ENCODE measurements at regions not wholly inside any gene's neighbourhood (a gene's known extent, or its start where the extent isn't known, plus 50 kb on each side); places are given as distances from the start of the nearest gene placed in this dataset.

- no peak for TF ChIP-seq ZEB1 (IDR thresholded peaks at IDR 0.05; ENCODE audit: insufficient replicate concordance, low read depth)
- TF ChIP-seq POLR2G (IDR thresholded peaks at IDR 0.05; ENCODE audit: low read depth, low read length) = no peak
Observed at GRCh38 chr7:124349443-124349842, 316.6 kb upstream of the TMEM229A start (continued).

- H3K79me2 ChIP-seq (ENCODE audit: insufficient read depth, low read length) = no peaks in the 10 kb centered on the region
- H3K9me3 ChIP-seq (ENCODE audit: low read length) = no peaks in the 10 kb centered on the region
- no TSS peak for BruUV-seq (replicated peaks)
- no peak for DNase-seq (ENCODE audit: low spot score)
- H3K4me3 ChIP-seq (replicated peaks in 1 of 3; ENCODE audit: insufficient read depth in 1 of 3, low read depth in 2 of 3, low read length in 3 of 3) = no peak overlapping the region
- FAIRE-seq = no peak
- 1% methylated on average over 2 of the region's 2 CpGs for WGBS (ENCODE audit: low lambda C conversion rate)
- POLR2A ChIA-PET = no interaction called here
- no peak overlapping the region for H3K27ac ChIP-seq (ENCODE audit: extremely low read length, insufficient read depth, low read length)
- H3K4me1 ChIP-seq (ENCODE audit: insufficient read depth, low read length) = no peaks in the 10 kb centered on the region
- no peak for ATAC-seq
- intact Hi-C loops (cut with micrococcal nuclease; ENCODE audit: unreplicated experiment) = loop anchor here (10.0 kb wide), 1 partner anchor 56 kb away; no protein-coding TSS in a partner anchor
- in situ Hi-C loops (cut with HindIII; ENCODE audit: extremely low pct_ligation_motif_present, low pct_unique_long_range_greater_than_20kb) = no loop called here
- no peak overlapping the region for H3K4me2 ChIP-seq (ENCODE audit: low read depth, low read length)
- no peaks in the 10 kb centered on the region for H4K20me1 ChIP-seq (ENCODE audit: insufficient read depth, low read length)
- H2AFZ ChIP-seq (ENCODE audit: low read length) = no peak overlapping the region
- TF ChIP-seq ARHGAP35 (CRISPR knock-in tag; IDR thresholded peaks at IDR 0.05; ENCODE audit: borderline replicate concordance) = no peak
- TF ChIP-seq TEAD2 (CRISPR knock-in tag; IDR thresholded peaks at IDR 0.05) = no peak
- no peak for TF ChIP-seq HMGA1 (CRISPR knock-in tag; conservative IDR thresholded peaks at IDR 0.05)
- no peak for TF ChIP-seq ZBTB3 (CRISPR knock-in tag; IDR thresholded peaks at IDR 0.05; ENCODE audit: borderline replicate concordance, low read depth)
- no peak for TF ChIP-seq NFATC3 (CRISPR knock-in tag; IDR thresholded peaks at IDR 0.05)
- no peak for TF ChIP-seq ZNF101 (CRISPR knock-in tag; IDR thresholded peaks at IDR 0.05; ENCODE audit: borderline replicate concordance, low read depth)
- TF ChIP-seq JUNB (CRISPR knock-in tag; IDR thresholded peaks at IDR 0.05; ENCODE audit: borderline replicate concordance) = no peak
- TF ChIP-seq EED (CRISPR knock-in tag; IDR thresholded peaks at IDR 0.05) = no peak
- no peak for TF ChIP-seq MAZ (IDR thresholded peaks at IDR 0.05; ENCODE audit: borderline replicate concordance, low read depth, low read length)
- TF ChIP-seq MAZ (CRISPR knock-in tag; IDR thresholded peaks at IDR 0.05; ENCODE audit: low read depth) = no peak
- TF ChIP-seq EZH2 (conservative IDR thresholded peaks at IDR 0.05; ENCODE audit: low read depth, low read length) = no peak
- H3K9ac ChIP-seq (ENCODE audit: insufficient read depth, low read depth, low read length) = no peak overlapping the region
- no peaks in the 10 kb centered on the region for H3K27me3 ChIP-seq (ENCODE audit: control insufficient read depth in 1 of 2, insufficient read depth in 2 of 2, low read length in 2 of 2)
- CTCF ChIA-PET (ENCODE audit: low intra/inter-chr PET ratio, low total read pairs) = no interaction called here
- H3K36me3 ChIP-seq (replicated peaks in 1 of 2; ENCODE audit: control insufficient read depth in 1 of 2, insufficient read depth in 2 of 2, low read length in 2 of 2) = no peaks in the 10 kb centered on the region
Observed at GRCh38 chr7:124338861-124339260, 306.0 kb upstream of the TMEM229A start.
